SU-DHL-6 (cell line): ENCODE measurements at regions not wholly inside any gene's neighbourhood (a gene's known extent, or its start where the extent isn't known, plus 50 kb on each side); places are given as distances from the start of the nearest gene placed in this dataset.
"Not testable (repeated sequence)": the region's sequence is repeated elsewhere in the genome, so short reads cannot be mapped to it uniquely, and the experiment has no call there.

Source experiments
- H2AFZ ChIP-seq: fragments of 200-600 bp; sonication (generic); 2 replicates; pipeline ENCODE4 v1.6.1; 2014; ENCODE audit warnings: low read depth, mild to moderate bottlenecking, moderate library complexity, mixed read lengths, antibody characterized with exemption, low read length; ENCODE audit not compliant: severe bottlenecking
- H3F3A ChIP-seq: fragments of 200-600 bp; shearing (Covaris generic); 2 replicates; pipeline ENCODE4 v1.6.0; 2016; ENCODE audit warnings: antibody characterized with exemption, mild to moderate bottlenecking; ENCODE audit not compliant: insufficient read depth
- H3K27ac ChIP-seq: fragments of 200-600 bp; sonication (generic); 2 replicates; pipeline ENCODE4 v1.5.1; 2016; ENCODE audit warnings: low read depth, mild to moderate bottlenecking, low read length, moderate library complexity, mixed read lengths
- H3K27me3 ChIP-seq: fragments of 200-600 bp; sonication (generic), shearing (Covaris generic); 2 replicates; pipeline ENCODE4 v1.6.0; 2014; ENCODE audit warnings: mild to moderate bottlenecking, low read length
- H3K36me3 ChIP-seq: fragments of 200-600 bp; sonication (generic); 2 replicates; pipeline ENCODE4 v1.6.1; 2014; ENCODE audit warnings: mild to moderate bottlenecking, low read length, mixed read lengths
- H3K4me2 ChIP-seq: fragments of 300-600, 200-600 bp; shearing (Covaris generic), sonication (generic); 2 replicates; pipeline ENCODE4 v1.6.0; 2014; ENCODE audit warnings: low read length, low read depth, mild to moderate bottlenecking; ENCODE audit not compliant: poor library complexity, severe bottlenecking
- H3K4me3 ChIP-seq: fragments of 200-600 bp; sonication (generic); 2 replicates; pipeline ENCODE4 v1.5.1; 2014; ENCODE audit warnings: antibody characterized with exemption, low read length, mild to moderate bottlenecking, mixed read lengths; ENCODE audit not compliant: insufficient read depth, poor library complexity, severe bottlenecking
- H3K79me2 ChIP-seq: fragments of 200-600 bp; sonication (generic); 2 replicates; pipeline ENCODE4 v1.6.1; 2014; ENCODE audit warnings: mild to moderate bottlenecking, low read length, moderate library complexity; ENCODE audit not compliant: insufficient read depth
- H3K9ac ChIP-seq: fragments of 200-600 bp; sonication (generic); 2 replicates; pipeline ENCODE4 v1.7.0; 2014; ENCODE audit warnings: mild to moderate bottlenecking, low read length
- H3K9me2 ChIP-seq: fragments of 200-600 bp; sonication (generic); replicated peaks from 2 replicates; pipeline ENCODE4 v1.6.1; 2014; ENCODE audit warnings: low read length; ENCODE audit not compliant: insufficient read depth
- H3K9me3 ChIP-seq: fragments of 200-600 bp; sonication (generic); 2 replicates; pipeline ENCODE4 v1.6.1; 2014; ENCODE audit warnings: low read length, mixed read lengths; ENCODE audit not compliant: insufficient read depth
- H4K20me1 ChIP-seq: fragments of 200-600 bp; sonication (generic); 2 replicates; pipeline ENCODE4 v1.6.1; 2014; ENCODE audit warnings: low read depth, mild to moderate bottlenecking, antibody characterized with exemption, low read length, moderate library complexity, mixed read lengths
- CTCF ChIP-seq: fragments of 200-600 bp; sonication (generic); IDR thresholded peaks from one replicate; pipeline ENCODE4 v1.5.1; 2017; ENCODE audit warnings: antibody characterized with exemption, mild to moderate bottlenecking, low read length, moderate library complexity; ENCODE audit not compliant: insufficient read depth, poor library complexity, severe bottlenecking
- EZH2phosphoT487 ChIP-seq: fragments of 200-600 bp; sonication (generic), shearing (Covaris generic); conservative IDR thresholded peaks from 2 replicates; pipeline ENCODE4 v1.6.1; 2018; ENCODE audit warnings: mild to moderate bottlenecking, antibody characterized with exemption, low read length, moderate library complexity, mixed read lengths

- H3K27me3 ChIP-seq: no peaks in the 10 kb centered on the region
- H3K36me3 ChIP-seq: no peaks in the 10 kb centered on the region
- no peak for TF ChIP-seq EZH2phosphoT487
- TF ChIP-seq CTCF: no peak
- no peaks in the 10 kb centered on the region for H3K9me2 ChIP-seq
- H3K4me2 ChIP-seq: no peak overlapping the region
- no peaks in the 10 kb centered on the region for H4K20me1 ChIP-seq
- no peak overlapping the region for H3K27ac ChIP-seq
- no peaks in the 10 kb centered on the region for H3K79me2 ChIP-seq
- no peak overlapping the region for H2AFZ ChIP-seq
- H3K9ac ChIP-seq: no peak overlapping the region
- no peaks in the 10 kb centered on the region for H3K9me3 ChIP-seq
- H3K4me3 ChIP-seq: no peak overlapping the region
- no peaks in the 10 kb centered on the region for H3F3A ChIP-seq
Observed at GRCh38 chr2:75432761-75433361, 127.9 kb downstream of the EVA1A start.

- H3F3A ChIP-seq: no peaks in the 10 kb centered on the region
- H3K79me2 ChIP-seq: no peaks in the 10 kb centered on the region
- H3K9me2 ChIP-seq: no peaks in the 10 kb centered on the region
- no peak overlapping the region for H3K9ac ChIP-seq
- no peaks in the 10 kb centered on the region for H4K20me1 ChIP-seq
- H3K9me3 ChIP-seq: no peaks in the 10 kb centered on the region
- H3K4me3 ChIP-seq: no peak overlapping the region
- H3K27me3 ChIP-seq: no peaks in the 10 kb centered on the region
- TF ChIP-seq EZH2phosphoT487 (no peak), CTCF (no peak)
- H2AFZ ChIP-seq: no peak overlapping the region
- H3K4me2 ChIP-seq: no peak overlapping the region
- no peak overlapping the region for H3K27ac ChIP-seq
- no peaks in the 10 kb centered on the region for H3K36me3 ChIP-seq
Observed at GRCh38 chr2:75431763-75432162, 129.0 kb downstream of the EVA1A start.

- Histone ChIP-seq H3K9me3 (no peaks in the 10 kb centered on the region), H3K79me2 (no peaks in the 10 kb centered on the region), H3K27me3 (no peaks in the 10 kb centered on the region), H3K27ac (no peak overlapping the region), H3K9ac (no peak overlapping the region), H4K20me1 (no peaks in the 10 kb centered on the region), H2AFZ (no peak overlapping the region), H3K9me2 (no peaks in the 10 kb centered on the region), H3K4me3 (no peak overlapping the region), H3F3A (no peaks in the 10 kb centered on the region), H3K4me2 (no peak overlapping the region), H3K36me3 (no peaks in the 10 kb centered on the region)
- no peak for TF ChIP-seq CTCF
- no peak for TF ChIP-seq EZH2phosphoT487
Observed at GRCh38 chr2:75431276-75431675, 129.5 kb downstream of the EVA1A start.

GRCh38 chr2:75430449-75430848 lies 130.3 kb downstream of the EVA1A start:
- H3K79me2 ChIP-seq, H3K4me3 ChIP-seq, H3F3A ChIP-seq, H3K4me2 ChIP-seq, H3K36me3 ChIP-seq, H3K9me2 ChIP-seq, H3K9me3 ChIP-seq, H3K27me3 ChIP-seq, H3K27ac ChIP-seq, H3K9ac ChIP-seq, H4K20me1 ChIP-seq, H2AFZ ChIP-seq: not testable (repeated sequence)
